ENCODE measurements at regions not wholly inside any gene's neighbourhood (a gene's known extent, or its start where the extent isn't known, plus 50 kb on each side); places are given as distances from the start of the nearest gene placed in this dataset.

- no peak for DNase-seq (ENCODE audit: low spot score)
Measured at GRCh38 chr6:44715188-44715587, 327.7 kb downstream of the CDC5L start.

GRCh38 chr6:44715925-44716324 is 328.4 kb downstream of the CDC5L start:
- no peak for DNase-seq (ENCODE audit: low spot score)

DNA sequence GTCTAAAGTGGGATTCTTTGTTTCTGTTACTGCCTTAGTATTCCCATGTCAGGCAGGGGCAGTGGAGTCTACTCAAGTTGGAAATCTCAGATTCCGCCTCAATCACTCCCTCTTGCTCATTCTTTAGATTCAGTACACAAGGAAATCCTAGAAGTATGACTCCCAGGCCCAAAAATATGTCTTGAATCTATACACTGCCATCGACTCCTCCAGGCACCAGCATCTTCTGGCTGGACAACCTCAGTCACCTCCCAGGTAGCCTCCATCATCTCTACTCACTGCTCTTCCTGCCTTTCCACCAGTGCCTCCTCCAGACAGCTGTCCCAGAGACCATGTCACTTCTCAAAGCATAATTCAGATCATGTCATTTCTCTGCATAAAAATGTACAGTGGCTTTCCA is 329.9 kb downstream of the CDC5L start:
- DNase-seq (ENCODE audit: low spot score): no peak

- DNase-seq (ENCODE audit: low spot score): no peak
Measured at GRCh38 chr6:44721954-44722578, 334.6 kb downstream of the CDC5L start.

DNA sequence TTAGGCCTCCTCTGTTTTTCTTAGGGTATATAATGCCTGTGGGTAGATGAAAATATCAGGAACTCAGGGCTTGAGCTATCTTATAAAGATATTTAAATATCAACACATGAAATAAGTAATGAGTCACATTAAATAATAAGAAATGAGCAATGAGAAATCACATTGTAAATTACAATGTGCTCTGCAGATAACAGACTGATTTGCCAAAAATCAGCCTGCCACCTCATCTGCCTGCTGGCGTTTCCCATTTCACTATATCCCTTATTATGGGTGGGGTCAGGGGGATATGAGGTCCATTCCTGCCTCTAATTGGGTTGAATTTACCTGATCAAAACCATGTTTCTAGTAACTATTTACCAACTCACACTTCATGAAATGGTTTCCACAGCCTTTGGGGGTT is 335.2 kb downstream of the CDC5L start:
- DNase-seq (ENCODE audit: low spot score): no peak

DNA sequence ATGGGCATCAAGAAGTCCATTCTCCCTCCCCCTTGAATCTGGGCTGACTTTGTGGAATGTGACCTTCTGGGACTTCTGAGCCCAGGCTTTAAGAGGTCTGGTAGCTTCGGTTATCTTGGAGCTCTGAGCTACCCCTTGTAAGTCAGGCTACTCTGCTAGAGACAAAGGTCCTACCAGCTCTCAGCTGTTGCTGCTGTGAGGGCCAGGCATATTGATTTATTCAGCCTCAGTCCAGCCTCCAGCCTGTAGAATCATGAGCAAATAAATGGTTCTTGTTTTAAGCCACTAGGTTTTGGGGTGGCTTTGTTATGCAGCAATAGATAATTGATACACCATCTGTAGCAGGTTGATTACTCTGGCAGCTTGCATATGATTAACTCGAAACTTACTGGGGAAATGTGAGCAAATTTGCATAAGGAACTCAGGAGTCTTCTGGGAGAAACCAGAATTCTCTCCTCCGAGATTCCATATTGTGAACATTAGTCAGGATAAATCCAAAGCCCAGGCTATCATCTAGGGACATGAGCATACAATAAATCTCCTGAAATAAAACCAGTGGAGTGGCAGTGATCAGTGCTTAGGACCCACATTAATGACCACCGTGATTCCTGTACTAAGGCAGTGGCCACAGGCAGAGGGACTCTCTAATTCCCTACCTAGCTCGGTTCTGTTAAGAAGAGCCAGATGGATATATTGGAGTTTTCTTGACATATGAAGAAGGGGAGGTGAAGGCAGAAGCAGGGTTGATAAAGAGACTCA is 336.1 kb downstream of the CDC5L start:
- no peak for DNase-seq (ENCODE audit: low spot score)

- no peak for DNase-seq (ENCODE audit: low spot score)
Measured at GRCh38 chr6:44725070-44725469, 337.6 kb downstream of the CDC5L start.

- no peak for DNase-seq (ENCODE audit: low spot score)
Measured at GRCh38 chr6:44727651-44728630, 340.4 kb downstream of the CDC5L start.

DNA sequence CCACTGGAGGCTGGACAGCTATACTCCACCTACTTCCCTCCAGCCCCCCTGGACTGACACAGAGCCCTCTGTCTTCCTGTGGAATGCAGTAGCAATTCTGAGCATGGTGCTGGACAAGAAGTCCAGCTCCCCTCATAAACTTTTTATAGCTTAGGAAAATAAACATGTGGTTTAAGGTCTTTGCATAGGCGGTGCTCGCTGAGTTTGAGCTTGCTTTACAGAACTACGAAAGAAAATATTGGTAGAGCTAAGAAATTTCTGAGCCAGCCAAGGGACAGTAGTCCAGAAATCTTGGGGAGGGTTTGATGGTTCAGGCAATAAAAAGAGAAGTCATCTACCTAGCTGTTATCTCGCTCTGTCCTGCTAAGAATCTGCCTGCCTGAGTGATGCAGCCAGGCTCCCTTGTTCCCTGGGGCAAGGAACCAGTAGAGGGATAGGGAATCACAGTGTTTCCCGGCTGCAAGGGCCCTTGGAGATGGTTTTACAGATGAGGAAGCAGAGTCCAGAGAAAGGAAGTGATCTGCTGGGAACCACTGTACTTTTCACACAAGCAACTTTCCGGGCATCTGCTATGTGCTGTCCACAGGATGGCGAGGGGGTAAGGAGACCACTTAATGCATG is 343.4 kb downstream of the CDC5L start:
- DNase-seq (ENCODE audit: low spot score): no peak

DNA sequence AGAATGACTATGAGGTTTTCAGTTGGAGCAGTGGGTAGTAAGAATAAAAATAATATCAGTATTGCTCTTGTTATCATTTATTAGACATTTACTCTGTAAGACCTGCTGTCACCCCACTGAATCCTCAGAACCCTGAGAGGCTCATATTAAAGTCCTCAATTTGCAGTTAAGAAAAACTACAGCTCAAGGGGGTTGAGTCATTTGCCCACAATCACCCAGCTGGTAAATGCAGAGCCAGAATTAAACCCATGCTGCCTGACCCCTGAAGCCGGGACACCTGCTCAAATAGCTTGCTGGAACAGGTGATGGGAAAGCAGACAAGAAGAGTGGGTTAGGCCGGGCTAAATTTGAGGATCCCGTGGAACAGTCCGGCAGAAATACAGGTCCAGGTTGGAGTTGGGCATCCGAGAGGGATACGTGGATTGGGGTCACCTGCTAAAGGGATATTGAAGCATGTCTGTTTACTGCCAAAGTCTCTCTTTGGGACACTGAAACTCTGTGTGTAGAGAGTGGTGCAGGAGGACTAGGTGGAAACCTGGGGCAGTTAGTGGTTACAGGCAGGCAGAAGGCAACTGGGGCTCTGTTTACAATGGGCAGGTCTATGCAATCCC is 344.1 kb downstream of the CDC5L start:
- no peak for DNase-seq (ENCODE audit: low spot score)

DNA sequence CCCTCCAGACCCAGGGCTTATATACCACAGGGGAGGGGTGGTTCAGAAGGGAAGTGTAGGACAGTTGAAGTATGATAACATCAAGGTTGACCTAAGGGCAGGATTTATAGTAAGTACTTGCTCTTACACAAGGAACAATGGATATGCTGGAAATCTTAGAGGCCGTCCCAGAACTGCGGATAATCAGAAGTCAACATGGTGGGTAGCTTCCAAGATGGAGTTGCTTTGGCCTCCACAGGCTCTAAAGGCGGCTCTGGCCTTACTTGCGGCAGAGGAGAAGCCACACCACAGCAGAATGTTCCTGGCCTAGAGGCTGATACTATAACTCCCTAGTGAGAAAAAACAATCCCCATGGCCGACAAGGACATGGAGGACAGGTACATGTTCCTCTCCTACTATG is 344.7 kb downstream of the CDC5L start:
- no peak for DNase-seq (ENCODE audit: low spot score)

DNA sequence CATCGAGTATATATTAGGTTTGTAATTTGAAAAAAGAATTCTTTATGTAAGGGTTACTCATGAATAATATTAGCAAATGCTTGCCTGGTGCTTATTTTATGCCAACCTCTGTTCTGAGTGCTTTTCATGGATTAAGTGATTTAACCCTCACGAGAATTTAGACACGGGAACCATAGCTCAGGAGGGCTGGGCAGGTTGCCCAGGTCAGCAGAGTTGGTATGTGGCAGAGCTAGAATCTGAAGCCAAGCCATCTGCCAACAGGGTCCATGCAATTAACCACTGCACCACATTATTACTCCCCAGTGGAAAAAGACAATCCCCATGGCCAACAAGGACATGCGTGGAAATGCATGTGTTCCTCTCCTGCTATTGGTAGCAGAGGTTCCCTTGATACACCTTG is 345.6 kb downstream of the CDC5L start:
- no peak for DNase-seq (ENCODE audit: low spot score)

DNA sequence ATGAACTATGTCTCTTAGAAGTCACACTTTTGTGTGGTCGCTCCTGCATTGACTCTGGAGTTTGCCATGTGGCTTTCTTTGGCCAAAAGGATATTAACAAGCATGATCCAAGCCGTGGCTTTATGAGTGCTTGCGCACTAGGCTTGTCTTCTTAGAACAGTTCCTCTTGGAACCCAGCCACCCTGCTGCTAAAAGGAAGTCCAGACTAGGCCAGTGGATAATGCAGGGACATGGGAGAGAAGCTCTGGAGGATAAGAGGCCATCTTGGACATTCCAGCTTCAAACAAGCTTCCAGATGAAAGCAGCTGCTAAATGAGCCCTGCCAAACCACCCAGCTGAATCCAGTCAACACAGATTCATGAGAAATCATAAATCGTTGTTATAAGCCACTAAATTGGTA is 346.4 kb downstream of the CDC5L start:
- peak; percentile 41 for DNase-seq (ENCODE audit: low spot score)

DNA sequence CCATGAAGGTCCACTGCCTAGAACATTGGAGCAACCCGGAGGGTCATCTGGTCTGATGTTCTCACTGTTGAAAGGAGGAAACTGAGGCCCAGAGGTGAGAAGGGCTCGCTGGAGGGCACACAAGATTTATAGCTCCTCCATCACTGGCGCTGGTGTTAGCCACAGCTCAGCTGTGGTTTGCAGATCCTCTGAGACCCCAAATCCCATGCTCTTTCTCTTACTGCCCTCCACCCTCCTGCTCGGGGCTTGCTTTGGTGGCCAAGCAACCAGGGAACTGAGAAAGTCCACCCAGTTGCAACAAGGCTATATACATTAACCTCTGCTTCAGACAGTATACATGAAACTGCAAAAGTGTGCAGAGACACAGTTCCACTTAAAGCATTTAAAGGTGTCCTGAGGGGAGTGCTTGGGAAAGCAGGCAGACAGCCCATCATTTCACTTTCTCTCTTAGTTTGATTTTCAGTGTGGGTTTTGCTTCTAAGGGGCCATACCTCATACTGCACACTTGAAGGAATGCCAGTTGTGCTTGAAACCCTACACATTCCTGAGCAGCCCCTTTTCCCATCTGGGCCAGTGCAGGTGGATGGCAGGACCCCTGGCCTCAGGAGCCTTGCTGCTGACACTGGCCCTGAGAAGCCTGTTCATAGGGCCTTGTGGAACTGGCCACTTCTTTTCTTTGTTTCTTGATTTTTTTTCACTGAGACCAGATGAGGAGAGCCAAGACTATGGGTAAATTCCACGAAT is 347.6 kb downstream of the CDC5L start:
- no peak for DNase-seq (ENCODE audit: low spot score)

GRCh38 chr6:44735630-44735963 is 348.1 kb downstream of the CDC5L start:
- no peak for DNase-seq (ENCODE audit: low spot score)

- DNase-seq (ENCODE audit: low spot score): no peak
Measured at GRCh38 chr6:44737341-44737740, 349.8 kb downstream of the CDC5L start.

- DNase-seq (ENCODE audit: low spot score): no peak
Measured at GRCh38 chr6:44737829-44738528, 350.5 kb downstream of the CDC5L start.

DNA sequence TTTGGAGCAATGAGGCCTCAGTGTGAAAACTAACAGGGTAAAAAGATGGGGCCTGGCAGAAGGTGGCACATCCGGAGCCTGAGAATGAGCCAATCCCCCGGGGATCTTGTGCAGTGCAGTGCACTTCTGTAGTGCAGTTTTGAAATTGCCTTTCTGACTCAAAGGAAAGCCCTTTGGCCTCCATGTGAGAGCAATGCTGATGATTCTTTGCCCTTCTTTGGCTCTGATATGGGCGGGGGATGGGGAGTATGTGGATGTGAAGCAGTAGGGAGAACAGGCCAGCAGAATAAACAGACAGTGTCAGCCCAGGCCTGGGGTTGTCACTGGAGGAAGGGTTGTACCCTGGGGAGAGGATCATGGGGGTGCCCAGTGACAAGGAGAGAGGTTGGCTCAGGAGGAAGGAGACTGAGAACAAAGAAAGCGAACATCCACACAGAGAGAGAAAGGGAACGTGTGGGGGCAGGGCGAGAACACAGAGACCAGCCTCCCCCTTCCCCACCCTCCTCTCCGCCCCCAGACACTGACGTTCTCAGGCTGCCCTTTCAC is 351.2 kb downstream of the CDC5L start:
- DNase-seq (ENCODE audit: low spot score): no peak

- no peak for DNase-seq (ENCODE audit: low spot score)
Measured at GRCh38 chr6:44739181-44739580, 351.7 kb downstream of the CDC5L start.

GRCh38 chr6:44740566-44741120 is 353.1 kb downstream of the CDC5L start:
- DNase-seq (ENCODE audit: low spot score): no peak

Data from Ammon's horn (tissue), 1 donor.